ENCODE measurements at regions not wholly inside any gene's neighbourhood (a gene's known extent, or its start where the extent isn't known, plus 50 kb on each side); places are given as distances from the start of the nearest gene placed in this dataset.

DNA sequence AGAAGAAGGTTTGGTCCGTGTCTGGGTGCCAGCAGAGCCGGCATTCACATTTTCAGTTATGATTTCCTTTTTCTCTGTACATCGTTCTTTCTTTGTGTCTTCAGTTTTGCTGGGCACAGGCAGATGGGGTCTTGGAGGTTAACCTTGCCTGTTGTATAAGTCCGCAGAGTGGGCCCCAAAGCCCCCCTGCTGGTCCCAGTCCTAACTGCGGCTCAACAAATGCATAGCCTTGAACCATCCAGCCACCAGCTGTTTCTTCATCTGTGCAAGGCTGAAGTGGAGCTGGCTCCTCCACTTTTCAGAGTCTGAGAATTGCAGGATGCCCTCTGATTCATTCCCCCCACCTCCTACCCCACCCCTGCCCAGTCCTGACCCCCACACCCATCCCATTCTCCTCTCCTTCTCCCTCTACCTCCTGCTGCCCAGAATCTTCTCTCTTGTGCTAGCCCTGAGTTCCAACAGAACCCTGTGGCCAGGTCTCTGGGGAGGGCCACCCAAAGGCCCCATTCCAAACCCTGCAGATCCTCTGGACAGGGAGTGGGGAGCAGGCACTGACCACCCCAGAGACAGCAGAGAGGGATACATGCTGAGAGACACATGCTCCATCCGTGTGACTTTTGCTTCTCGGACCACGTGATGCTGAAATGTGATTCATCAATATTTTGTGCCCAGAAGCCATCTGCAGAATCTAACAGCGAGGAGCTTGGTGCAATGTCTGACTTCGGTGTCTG lies 386.5 kb upstream of the SULF2 start:
- Histone ChIP-seq H3K9me3 (replicated peaks) (peaks cover 14% of the 10 kb centered on the region), H3K27ac (replicated peaks) (no peak overlapping the region), H3K4me3 (no peak overlapping the region), H3K27me3 (ENCODE audit: low read depth) (peaks cover 80% of the 10 kb centered on the region), H3K36me3 (no peaks in the 10 kb centered on the region), H3K4me1 (no peaks in the 10 kb centered on the region)
- intact Hi-C loops (cut with micrococcal nuclease), result no loop called here
- TF ChIP-seq, protein P1, sequence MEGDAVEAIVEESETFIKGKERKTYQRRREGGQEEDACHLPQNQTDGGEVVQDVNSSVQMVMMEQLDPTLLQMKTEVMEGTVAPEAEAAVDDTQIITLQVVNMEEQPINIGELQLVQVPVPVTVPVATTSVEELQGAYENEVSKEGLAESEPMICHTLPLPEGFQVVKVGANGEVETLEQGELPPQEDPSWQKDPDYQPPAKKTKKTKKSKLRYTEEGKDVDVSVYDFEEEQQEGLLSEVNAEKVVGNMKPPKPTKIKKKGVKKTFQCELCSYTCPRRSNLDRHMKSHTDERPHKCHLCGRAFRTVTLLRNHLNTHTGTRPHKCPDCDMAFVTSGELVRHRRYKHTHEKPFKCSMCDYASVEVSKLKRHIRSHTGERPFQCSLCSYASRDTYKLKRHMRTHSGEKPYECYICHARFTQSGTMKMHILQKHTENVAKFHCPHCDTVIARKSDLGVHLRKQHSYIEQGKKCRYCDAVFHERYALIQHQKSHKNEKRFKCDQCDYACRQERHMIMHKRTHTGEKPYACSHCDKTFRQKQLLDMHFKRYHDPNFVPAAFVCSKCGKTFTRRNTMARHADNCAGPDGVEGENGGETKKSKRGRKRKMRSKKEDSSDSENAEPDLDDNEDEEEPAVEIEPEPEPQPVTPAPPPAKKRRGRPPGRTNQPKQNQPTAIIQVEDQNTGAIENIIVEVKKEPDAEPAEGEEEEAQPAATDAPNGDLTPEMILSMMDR (IDR thresholded peaks at IDR 0.05; ENCODE audit: borderline replicate concordance), result no peak
- DNase-seq, result no peak

DNA sequence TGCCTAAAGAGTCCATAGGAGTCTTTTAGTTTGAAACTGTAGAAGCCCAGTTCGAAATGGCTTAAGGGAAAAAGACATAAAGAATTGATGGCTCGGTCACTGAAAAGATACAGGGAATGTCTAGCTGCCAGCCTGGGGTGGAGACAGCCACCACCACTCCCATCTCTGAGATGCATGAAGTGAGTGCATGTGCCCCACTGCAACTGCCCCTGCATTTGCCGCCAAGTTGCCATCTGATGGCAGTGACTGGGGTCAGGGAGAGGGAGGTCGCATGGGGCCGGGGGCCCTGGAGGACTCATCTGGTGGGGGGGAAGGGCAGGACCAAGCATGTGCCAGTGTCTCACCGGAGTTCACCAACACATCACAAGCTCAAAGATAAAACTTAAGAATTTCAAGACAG lies 385.8 kb upstream of the SULF2 start:
- intact Hi-C loops (cut with micrococcal nuclease), result no loop called here
- DNase-seq, result no peak
- Histone ChIP-seq H3K36me3 (no peaks in the 10 kb centered on the region), H3K4me1 (no peaks in the 10 kb centered on the region), H3K9me3 (replicated peaks) (peaks cover 14% of the 10 kb centered on the region), H3K27me3 (ENCODE audit: low read depth) (peaks cover 88% of the 10 kb centered on the region), H3K4me3 (no peak overlapping the region), H3K27ac (replicated peaks) (no peak overlapping the region)
- TF ChIP-seq, protein P1 (IDR thresholded peaks at IDR 0.05; ENCODE audit: borderline replicate concordance), result no peak

DNA sequence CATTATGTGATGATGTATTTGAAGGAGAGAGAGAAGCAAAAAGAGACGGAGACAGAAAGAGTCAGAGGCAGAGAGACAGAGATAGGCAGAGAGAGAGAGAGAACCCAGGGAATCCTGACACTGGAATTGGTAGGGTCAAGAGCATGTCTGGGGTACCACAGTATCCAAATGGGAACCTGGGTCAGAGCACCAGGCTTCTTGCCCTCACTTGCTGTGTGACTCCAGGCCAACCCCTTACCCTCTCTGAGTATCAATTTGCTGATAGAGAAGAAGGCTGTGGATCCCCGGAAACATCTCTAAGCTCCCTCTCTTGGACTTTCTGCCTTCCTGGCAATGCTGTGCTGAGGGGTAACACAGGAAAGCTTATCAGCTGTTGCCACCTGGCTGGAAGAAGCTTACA lies 385.3 kb upstream of the SULF2 start:
- Histone ChIP-seq H3K9me3 (replicated peaks) (peaks cover 14% of the 10 kb centered on the region), H3K4me1 (no peaks in the 10 kb centered on the region), H3K27ac (replicated peaks) (no peak overlapping the region), H3K4me3 (no peak overlapping the region), H3K27me3 (ENCODE audit: low read depth) (peaks cover 92% of the 10 kb centered on the region), H3K36me3 (no peaks in the 10 kb centered on the region)
- no peak for DNase-seq
- intact Hi-C loops (cut with micrococcal nuclease), result no loop called here
- TF ChIP-seq, protein P1 (IDR thresholded peaks at IDR 0.05; ENCODE audit: borderline replicate concordance), result no peak

DNA sequence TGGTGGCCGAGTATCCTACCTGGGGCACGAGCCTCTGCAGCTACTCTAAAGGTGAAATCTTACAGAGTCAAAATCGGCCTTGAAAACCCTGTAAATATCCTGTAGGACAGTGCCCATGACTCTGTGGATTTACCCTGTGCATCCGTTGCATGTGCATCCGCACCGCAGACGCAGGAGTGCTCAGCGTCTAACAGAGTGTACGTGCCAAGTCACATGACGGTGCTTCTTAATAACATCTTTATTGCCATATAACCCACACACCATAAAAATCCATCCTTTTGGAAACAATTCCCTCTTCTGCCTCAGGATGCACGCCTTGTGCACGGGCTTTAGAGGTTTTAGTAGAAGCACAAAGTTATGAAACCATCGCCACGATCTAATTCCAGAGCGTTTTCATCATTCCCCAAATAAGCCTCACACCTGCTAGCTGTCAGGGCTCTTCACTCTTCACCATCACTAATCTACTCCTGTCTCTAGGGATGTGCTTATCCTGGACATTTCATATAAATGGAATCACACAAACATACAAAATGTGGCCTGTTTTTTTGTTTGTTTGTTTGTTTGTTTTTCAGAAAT lies 384.5 kb upstream of the SULF2 start:
- no peak for DNase-seq
- TF ChIP-seq, protein P1 (IDR thresholded peaks at IDR 0.05; ENCODE audit: borderline replicate concordance), result no peak
- Histone ChIP-seq H3K27me3 (ENCODE audit: low read depth) (peaks cover 99% of the 10 kb centered on the region), H3K4me3 (no peak overlapping the region), H3K4me1 (no peaks in the 10 kb centered on the region), H3K27ac (replicated peaks) (no peak overlapping the region), H3K36me3 (no peaks in the 10 kb centered on the region), H3K9me3 (replicated peaks) (peaks cover 14% of the 10 kb centered on the region)
- intact Hi-C loops (cut with micrococcal nuclease), result no loop called here

DNA sequence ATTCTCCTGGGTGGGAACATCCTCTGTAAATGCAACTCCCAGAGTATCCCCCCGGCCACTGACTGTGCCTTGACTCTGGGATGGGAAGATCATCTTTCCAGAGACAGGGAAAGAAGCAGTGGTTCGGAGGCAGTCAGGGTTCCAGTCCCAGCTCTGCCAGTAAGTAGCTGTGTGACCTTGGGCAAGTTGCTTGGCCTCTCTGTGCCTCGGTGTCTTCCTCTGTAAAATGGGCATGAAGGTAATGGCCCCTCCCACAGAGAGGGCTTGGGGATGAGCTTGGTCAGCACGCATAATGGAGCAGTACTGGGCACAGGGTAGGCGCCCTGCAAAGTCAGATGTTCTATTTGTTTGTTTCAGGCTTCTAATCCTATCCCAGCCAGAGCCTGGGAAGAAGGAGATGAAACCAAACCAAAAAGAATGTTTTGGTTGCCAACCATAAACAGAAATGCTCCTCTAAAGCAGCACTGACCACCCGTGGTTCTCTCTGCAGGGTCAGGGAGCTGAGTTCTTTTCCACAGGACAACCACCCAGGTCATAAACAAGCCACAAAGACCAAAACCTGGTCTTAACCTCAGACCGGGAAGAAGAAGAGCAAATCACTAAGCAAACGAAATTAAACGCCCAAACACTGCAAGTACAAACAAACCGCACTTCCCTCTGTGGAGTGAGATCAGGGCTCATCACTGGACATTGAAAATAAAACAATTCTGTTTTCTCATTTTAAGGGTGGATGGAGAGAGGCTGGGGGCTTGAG lies 381.0 kb upstream of the SULF2 start:
- no peaks in the 10 kb centered on the region for H3K36me3 ChIP-seq
- H3K9me3 ChIP-seq (replicated peaks), result no peaks in the 10 kb centered on the region
- no peaks in the 10 kb centered on the region for H3K4me1 ChIP-seq
- H3K27ac ChIP-seq (replicated peaks), result no peak overlapping the region
- no peak for DNase-seq
- TF ChIP-seq, protein P1 (IDR thresholded peaks at IDR 0.05; ENCODE audit: borderline replicate concordance), result no peak
- H3K27me3 ChIP-seq (ENCODE audit: low read depth), result peaks cover 90% of the 10 kb centered on the region
- intact Hi-C loops (cut with micrococcal nuclease), result no loop called here
- no peak overlapping the region for H3K4me3 ChIP-seq
